ENCODE measurements at regions not wholly inside any gene's neighbourhood (a gene's known extent, or its start where the extent isn't known, plus 50 kb on each side); places are given as distances from the start of the nearest gene placed in this dataset.

DNA sequence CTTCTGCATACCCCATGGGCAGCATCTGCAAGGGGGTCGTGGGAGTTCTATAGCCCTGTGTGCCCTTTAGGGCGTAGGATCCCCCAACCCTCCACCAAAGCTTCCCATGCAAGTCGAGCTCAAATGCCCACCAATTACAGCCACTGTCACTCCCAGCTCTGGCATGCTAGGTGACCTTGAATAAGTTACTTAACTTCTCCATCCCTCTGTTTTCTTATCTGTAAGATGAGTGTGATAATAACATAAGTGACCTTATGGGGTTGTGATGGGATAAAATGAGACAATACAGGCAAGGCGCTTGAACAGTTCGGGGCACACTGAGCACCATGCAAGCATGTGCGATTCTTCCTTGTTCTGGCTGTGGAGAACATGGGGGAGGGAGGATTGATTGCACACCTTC lies 74.8 kb upstream of the POMGNT2 start:
- no peak for DNase-seq (ENCODE audit: low read depth, low spot score)

DNA sequence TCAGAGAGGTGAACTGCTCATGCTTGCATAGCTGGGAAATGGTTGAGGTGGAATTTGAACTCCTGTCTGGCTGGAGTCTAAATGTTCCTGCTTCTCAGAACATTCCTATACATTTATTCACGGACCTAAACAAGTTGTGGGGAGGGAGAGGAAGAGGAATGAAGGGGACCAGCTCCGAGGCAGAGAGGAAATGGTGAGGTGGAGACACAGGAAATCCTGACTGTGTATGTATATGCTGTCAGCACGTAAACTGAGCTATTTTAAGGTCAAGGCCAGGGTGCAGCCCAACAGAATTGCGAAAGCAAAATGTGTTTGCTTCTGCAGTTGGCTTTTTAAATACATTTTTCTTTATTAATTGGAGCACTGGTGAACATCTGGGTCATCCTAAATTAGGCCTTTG lies 74.1 kb upstream of the POMGNT2 start:
- DNase-seq (ENCODE audit: low read depth, low spot score), result no peak

DNA sequence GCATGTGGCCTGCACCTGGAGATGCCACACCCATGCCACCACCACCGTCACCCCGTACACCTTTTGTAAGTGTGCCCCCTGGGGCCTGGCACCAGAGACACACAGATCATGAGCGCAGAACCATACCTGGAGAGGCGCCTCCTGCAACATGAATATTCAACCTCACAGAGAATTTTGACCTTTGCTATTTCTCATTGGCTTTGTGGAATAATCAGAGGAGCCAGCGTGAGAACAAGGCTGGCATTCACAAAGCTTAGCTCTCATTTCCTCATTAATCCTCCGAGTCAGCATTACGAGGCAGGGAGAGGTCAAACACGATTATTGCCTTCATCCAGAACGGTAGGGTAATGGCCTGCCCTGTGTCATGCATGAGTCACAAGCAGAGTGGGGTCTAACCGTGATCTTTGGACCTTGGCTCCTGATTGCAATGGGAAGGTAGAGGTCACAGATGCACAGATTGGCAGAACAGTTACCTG lies 73.0 kb upstream of the POMGNT2 start:
- DNase-seq (ENCODE audit: low read depth, low spot score), result no peak

DNA sequence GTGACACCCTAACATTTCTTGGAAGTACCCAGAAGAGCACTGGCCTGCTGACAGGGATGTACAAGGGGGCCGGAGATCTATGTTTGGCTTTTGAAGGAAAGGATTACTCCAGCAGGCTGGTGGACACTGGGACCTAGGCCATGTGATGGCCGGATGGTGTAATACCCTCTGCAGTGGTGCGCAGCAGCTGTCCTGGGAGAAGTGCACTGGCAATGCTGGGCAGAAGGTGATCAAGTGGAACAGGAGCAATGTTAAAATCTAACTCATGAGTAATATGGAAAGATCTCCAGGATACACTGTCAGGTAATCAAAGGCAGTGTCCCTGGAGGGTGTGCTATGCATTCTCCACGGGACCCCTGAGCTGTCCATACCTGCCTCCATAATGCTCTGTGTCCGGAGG lies 71.2 kb upstream of the POMGNT2 start:
- DNase-seq (ENCODE audit: low read depth, low spot score), result no peak

DNA sequence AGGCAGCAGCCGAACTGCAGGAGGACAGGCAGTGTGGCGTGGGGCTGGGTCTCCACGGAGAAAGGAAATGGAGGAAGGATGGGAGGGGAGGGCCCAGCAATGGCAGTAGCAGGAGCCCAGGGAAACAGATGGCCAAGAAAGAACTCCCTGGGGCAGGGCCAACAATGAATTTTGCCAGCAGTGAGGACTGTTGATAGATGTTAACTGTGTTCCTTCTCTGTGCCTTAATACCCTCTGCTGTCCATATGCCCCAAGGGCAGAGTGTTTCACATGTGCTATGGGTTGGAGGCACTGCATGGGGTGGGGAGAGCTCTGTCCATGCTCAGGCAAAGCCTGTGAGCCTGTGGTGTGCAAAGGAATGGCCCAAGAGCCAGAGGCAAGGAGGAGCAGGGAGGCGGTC lies 70.8 kb upstream of the POMGNT2 start:
- DNase-seq (ENCODE audit: low read depth, low spot score), result no peak

DNA sequence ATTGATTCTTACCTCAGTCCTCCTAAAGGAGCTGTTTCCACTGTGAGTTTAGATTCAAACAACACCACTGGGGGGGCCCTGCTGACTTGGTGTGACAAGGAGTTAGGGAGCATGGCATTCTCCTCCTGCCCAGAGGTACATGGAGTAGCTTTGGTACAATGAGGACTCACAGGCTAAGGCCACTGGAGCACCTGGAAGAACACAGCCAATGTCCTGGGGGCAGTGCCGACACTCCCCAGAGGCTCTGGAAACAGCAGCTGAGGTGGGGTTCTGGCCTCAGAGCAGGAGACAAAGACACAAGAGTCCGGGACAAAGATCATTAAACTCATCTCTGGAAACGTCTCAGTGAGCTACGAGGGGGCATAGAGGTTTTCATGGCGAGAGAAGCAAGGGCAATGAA lies 69.7 kb upstream of the POMGNT2 start:
- no peak for DNase-seq (ENCODE audit: low read depth, low spot score)

DNA sequence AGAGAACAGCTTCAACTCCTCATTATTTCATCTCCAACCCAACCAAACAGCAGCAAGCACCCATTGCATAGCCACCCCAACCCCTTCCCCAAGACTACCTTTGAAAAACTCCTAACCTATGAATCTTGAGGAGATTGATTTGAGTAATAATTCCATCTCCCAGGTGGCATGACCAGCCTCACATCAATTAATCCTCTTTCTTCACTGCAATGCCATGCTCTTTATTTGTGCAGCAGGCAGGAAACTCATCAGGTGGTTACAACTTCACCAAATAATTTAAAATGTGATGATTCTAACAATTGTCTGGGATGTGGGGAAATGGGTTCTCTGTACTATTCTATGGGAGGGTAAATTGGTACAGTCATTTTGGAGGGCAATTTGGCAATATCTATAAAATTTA lies 68.1 kb upstream of the POMGNT2 start:
- no peak for DNase-seq (ENCODE audit: low read depth, low spot score)

DNA sequence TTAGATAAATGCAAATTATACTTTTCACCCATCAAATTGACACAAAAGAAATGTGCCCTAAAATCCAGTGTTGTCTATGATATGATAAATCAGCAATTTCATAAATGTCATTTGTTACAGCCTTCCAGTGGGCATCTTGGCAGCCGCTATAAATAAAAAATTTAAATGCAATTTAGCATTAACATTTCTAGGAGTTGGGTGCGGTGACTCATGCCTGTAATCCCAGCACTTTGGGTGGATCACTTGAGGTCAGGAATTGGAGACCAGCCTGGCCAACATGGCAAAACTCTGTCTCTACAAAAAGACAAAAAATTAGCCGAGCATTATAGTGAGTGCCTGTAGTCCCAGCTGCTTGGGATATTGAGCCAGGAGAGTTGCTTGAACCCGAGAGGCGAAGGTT lies 65.9 kb upstream of the POMGNT2 start:
- DNase-seq (ENCODE audit: low read depth, low spot score), result no peak

DNA sequence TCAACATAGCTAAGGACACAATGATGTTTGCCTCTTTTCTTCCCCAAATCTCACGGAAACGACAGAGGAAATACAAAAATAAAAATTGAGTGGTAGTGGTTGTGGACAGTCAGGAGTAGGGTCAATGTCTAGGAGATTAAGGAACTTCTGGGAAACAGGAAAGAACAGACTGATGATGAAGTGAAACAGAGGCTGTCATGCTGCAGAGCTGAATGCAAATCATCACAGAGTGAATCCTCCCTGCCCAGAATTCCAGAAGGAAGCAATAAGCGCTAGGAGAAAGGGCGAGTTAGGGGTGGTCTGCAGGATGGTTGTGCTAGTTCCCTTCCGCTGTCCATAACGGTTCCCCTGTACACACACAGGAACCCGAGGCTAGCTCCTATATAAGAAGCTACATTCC lies 64.7 kb upstream of the POMGNT2 start:
- no peak for DNase-seq (ENCODE audit: low read depth, low spot score)

DNA sequence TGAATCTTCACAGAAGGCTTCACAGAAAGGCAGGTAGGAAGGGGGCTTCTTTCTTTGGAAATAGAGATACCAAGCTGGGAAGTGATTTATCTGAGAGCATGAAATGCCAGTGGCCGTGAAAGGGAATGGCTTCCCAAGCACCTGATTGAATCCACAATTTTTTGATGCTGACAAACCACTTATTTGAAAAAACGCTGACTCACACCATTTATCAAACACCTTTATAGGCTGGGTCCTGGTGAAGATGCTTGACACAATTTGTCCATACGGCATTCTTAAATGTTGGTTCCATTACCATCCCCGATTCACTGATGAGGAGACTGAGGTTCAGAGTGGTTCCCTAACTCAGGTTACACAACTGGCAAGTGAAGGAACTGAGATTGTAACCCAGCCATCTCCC lies 64.1 kb upstream of the POMGNT2 start:
- no peak for DNase-seq (ENCODE audit: low read depth, low spot score)

DNA sequence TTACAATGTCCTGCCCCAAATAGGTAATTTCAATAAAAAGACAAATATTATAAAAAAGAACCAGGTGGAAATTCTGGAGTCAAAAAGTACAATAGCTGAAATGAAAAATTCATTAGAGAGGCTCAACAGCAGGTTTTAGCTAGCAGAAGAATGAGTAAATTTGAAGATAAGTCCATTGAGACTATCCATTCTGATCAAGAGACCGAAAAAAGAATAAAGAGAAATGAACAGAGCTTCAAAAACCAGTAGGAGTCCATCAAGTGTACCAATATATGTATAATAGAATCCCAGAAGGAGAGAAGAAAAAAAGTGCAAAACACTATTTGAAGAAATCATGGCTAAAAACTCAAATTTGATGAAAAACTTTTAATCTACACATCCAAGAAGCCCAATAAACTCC lies 60.5 kb upstream of the POMGNT2 start:
- no peak for DNase-seq (ENCODE audit: low read depth, low spot score)

DNA sequence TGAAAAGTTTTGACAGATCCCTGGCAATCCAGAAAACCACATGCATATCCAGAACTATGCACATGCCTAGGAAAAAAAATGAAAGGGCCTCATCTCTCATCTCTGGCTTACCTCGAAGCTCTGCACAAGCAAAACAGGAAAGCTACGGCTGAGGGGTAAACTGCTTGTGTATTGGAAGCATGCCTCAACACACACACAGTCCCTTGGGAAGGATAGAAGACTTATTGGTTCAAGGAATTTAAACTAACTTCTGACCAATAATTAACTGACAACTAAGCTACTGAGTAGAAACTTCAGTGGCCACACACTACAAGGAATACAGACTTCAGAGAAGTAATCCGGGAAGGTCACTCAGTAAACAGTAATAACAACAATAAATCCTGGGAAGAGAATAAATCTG lies 59.9 kb upstream of the POMGNT2 start:
- DNase-seq (ENCODE audit: low read depth, low spot score), result no peak

DNA sequence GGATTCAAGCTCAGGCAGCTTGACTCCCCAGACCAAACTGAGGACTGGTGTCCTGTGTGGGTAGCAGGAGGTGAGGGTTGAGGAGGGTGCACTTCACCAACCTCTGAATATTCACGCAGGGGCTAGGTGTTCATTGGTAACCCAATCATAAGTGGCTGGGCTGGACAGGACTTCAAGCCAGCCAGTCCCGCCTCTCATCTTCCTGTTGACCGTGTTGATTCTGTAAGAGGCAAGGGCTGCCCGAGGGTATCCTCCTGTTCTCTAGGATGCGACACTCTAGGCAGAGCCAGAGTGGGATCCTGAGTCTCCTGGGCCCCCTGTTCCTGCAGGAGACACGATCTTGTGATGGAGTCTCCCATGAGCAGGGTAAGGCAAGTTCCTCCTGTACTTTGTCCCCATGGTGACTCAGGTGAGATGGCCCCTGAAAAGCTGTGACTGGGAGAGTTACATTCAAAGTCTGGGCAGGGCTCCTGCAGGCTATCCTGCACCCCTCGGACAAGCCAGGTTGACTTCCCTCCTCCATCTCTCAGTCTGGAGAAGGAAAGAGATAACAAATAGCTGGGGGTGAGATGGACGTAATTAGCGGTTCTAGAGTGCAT lies 58.1 kb upstream of the POMGNT2 start:
- no peak for DNase-seq (ENCODE audit: low read depth, low spot score)

DNA sequence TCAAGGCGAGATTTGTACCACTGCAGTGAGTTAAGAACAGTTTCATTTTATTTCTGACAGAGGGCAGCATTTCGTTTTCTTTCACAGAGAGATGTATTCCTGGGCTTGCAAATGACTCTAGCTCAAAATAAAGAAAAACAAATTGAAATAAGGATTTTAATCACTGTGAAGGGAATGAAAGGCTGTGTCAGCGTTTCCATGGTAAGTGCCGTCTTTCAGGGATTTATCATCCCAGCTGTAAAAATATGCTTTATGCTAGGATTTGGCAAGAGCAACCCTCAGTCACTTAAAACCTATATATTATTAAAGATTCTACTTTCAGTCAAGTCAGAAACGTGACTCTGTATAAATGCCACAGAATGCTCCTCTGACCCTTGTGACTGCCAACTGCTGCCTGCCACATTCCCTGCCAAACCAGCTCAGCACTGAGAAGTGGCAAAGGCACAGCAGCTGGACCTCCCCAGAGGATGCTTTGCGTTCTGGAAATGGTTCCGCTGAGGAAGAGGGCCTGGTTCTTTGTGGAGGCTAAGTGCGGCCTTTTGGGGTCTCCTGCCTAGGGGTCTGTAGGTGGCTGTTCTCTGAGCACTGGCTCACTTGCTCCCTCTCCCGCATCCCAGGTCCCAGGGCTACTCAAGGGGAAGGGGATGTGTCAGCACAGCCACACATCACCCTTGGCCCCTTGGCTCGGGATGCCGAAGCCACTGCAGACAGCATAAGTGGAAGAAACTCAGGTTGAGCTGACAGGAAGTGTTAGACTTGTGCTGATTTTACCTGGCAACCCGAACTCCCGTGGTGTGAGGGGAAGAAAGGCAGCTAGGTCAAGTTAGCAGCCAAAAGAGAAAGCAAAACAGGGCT lies 56.6 kb upstream of the POMGNT2 start:
- peak; percentile 40 for DNase-seq (ENCODE audit: low read depth, low spot score)

DNA sequence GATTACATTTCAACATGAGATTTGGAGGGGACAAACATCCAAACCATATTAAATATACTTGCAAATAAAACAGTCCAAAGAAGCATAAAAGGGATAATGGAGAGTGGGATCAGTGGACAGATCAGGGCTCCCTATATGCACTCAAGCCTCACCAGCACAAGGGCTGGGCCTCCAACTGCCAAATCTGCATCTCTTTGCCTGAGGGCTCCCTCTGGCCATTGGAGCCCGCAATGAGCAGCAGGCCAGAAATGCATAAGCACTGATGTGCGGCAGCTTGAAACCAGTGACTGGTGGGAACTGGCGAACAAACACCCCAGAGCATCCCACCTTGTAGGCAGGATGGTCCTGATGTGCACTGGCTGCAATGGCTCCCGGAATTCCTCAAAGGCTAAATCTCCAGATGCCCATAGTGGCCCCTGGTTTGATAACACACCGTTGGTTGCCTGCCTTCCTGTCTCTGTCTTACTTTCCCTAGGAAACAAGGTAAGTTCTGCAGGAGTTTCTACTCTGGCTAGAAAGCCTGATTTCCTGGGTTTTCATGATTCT lies 55.9 kb upstream of the POMGNT2 start:
- DNase-seq (ENCODE audit: low read depth, low spot score), result no peak

DNA sequence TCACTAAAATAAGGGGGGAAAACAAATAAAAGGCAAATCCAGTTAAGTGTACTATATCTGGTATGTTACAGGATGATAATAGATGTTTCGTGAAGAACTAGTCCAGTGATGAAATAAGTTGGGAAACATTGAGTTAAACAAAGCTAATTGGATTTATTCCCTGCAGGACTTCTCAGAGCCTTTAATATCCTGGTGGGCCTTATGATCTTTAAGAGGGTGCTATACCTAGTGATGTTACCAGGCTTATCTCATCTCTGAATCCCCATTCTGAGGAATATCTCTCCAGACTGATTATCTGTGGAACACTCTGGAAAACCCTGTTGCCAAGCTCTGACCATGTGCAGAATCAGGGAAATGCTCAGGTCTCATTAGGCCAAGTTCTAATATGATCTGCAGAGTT lies 54.8 kb upstream of the POMGNT2 start:
- DNase-seq (ENCODE audit: low read depth, low spot score), result no peak

DNA sequence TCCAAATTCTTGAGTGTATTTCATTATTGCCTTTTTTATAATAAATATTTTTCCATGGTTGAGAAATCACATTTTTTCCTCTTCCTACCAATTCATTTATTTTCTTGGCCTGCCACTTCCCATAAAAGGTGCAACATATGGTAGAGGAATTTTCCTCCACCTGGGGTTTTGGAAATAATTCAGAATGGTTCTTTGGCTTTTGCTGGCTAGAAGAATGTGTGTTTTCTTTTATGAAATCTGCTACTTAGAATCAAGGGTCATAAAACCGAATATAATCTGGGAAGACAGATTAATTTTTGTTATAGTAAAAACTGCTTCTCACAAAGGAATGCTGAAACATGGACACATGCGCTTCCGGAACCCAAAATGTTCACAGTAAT lies 54.0 kb upstream of the POMGNT2 start:
- DNase-seq (ENCODE audit: low read depth, low spot score), result no peak

DNA sequence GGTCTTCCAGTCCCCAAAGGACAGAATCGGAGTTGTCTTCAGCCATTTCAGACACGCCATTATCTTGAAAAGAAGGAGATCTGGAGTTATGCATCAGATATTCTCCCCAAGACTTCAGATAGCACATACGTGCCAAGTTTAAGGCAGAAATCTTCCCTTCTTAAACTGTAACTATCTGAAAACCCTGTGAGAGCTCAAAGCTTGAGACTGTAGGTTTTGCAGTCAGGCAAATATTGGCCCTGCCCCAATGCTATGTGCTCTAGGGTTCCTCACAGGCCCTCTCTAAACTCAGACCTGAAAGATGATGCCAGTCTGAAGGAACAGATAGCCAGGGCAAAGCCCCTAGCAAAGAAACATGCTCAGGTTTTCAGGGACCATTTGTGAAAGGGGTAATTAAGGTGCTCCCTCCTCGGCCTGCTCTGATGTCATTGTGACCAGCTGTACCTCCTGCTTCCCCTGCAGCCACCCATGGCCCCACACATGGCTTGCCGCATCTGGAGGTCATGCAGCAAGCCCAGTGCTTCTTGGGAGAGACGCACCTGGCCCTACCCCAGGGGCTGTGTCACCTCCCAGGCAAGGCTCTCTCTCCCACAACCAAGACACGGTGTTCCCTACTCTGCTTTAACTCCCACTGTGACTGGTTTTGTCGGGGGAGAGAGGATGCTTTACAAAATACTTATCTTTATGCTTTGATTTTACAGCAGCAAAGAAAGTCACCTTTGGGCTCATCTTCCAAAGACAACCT lies 53.4 kb upstream of the POMGNT2 start:
- DNase-seq (ENCODE audit: low read depth, low spot score), result no peak

DNA sequence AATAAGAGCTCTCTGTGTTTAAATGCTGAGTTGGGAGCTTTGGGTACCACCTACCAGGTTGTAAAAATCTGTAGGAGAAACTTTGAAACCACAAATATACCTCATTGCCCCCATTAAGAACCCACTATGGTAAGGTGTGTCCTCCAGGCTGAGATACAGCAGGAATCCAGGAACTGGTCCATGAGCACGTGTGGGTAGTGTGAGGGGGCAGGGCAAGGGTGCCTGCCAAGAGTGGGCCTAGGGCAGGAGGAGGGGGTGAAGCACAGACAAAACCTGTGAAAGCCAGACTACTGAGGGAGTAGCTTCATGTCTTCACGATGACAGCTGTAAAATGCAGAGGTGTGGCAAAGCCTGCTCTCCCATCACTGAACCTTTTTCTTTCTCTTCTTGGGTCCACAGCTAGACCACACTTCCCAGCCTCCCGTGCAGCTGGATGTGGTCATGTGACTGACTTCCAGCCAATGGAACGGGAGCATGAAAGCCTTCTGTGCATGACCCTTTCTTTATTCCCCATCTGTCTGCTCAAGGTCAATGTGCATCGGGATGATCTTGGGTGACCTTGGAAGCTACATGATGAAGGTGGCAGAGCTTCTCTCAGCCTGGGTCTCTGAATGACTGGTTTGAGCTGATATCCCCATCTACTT lies 51.1 kb upstream of the POMGNT2 start:
- DNase-seq (ENCODE audit: low read depth, low spot score), result no peak

DNA sequence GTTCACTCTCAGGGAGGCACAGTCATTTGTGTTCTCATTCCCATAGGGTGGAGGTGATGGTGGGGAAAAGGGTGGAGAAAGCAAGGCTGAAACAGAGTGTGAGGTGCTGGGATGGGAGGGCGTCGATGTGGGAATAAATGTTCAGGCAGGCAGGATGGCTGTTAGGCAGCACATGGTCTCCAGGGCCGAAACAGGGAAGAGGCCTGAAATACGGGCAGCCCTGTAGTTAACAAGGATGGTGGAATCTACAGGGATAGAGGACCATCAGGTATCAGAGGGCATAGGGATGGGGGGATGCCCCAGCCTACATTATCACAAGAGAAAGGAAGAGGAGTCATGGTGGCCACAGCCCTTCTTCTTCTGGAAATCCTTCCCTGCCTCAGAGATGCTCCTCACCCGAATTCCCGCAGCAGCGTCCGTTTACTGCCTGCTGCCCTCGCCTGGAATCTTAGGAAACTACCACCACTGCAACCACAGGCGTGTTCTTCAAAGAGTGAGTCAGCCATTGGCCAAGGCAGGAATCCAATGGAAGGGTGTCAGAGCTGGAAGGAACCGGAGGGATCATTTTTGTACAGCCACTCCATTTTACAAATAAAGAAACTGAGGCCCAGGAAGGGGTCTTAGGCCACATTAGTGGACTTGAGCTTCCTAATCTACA lies 49.7 kb upstream of the POMGNT2 start:
- peak; percentile 83 for DNase-seq (ENCODE audit: low read depth, low spot score)
